Left lung (tissue), 4 donors: ENCODE measurements at regions not wholly inside any gene's neighbourhood (a gene's known extent, or its start where the extent isn't known, plus 50 kb on each side); places are given as distances from the start of the nearest gene placed in this dataset.

Source experiments
- ATAC-seq: fragments of 200-7000 bp; cut with Tn5 transposase; one replicate; pipeline ENCODE4 v1.9.1; 2020; ENCODE audit warnings: moderate library complexity
- DNase-seq, 4 donors: peaks; one replicate each; pipeline ENCODE4 v3.0.0-alpha.2; 2013 to 2020
- H3K27ac ChIP-seq, 2 donors: fragments of 200-600 bp; sonication (generic) in 1 of 2; one replicate each; pipeline versions ENCODE4 v1.5.0 to v1.8.0; 2020 to 2021
- H3K27me3 ChIP-seq, 2 donors: fragments of 200-600 bp; sonication (generic) in 1 of 2; one replicate each; pipeline versions ENCODE4 v1.5.0 to v1.8.0; 2020 to 2021
- H3K36me3 ChIP-seq, 2 donors: fragments of 200-600 bp; sonication (generic) in 1 of 2; one replicate each; pipeline versions ENCODE4 v1.5.0 to v1.8.0; 2020 to 2021
- H3K4me1 ChIP-seq, 2 donors: fragments of 200-600 bp; one replicate each; pipeline ENCODE4 v1.8.0; 2021
- H3K4me3 ChIP-seq, 2 donors: fragments of 200-600 bp; sonication (generic) in 1 of 2; one replicate each; pipeline versions ENCODE4 v1.5.0 to v1.8.0; 2020 to 2021; ENCODE audit warnings: mild to moderate bottlenecking in 1 of 2
- H3K9me3 ChIP-seq, 2 donors: fragments of 200-600 bp; sonication (generic) in 1 of 2; one replicate each; pipeline versions ENCODE4 v1.5.0 to v1.8.0; 2020 to 2021
- intact Hi-C, 2 donors: fragments of 100-400 bp; cut with DNase I; formaldehyde crosslinking; loops; one replicate each; pipeline versions ENCODE4 v1.11.2 to v1.14.2; 2022
- TF ChIP-seq, protein P1 (sequence below), 2 donors: fragments of 200-600 bp; sonication (generic) in 1 of 2; IDR thresholded peaks; one replicate each; pipeline versions ENCODE4 v1.5.0 to v1.8.0; 2021; ENCODE audit warnings: antibody characterized with exemption in 2 of 2
- donor health status: DM: no; HTN: yes; CAD: no.
- donor health status: DM: no; HTN: no; CAD: no.

DNA sequence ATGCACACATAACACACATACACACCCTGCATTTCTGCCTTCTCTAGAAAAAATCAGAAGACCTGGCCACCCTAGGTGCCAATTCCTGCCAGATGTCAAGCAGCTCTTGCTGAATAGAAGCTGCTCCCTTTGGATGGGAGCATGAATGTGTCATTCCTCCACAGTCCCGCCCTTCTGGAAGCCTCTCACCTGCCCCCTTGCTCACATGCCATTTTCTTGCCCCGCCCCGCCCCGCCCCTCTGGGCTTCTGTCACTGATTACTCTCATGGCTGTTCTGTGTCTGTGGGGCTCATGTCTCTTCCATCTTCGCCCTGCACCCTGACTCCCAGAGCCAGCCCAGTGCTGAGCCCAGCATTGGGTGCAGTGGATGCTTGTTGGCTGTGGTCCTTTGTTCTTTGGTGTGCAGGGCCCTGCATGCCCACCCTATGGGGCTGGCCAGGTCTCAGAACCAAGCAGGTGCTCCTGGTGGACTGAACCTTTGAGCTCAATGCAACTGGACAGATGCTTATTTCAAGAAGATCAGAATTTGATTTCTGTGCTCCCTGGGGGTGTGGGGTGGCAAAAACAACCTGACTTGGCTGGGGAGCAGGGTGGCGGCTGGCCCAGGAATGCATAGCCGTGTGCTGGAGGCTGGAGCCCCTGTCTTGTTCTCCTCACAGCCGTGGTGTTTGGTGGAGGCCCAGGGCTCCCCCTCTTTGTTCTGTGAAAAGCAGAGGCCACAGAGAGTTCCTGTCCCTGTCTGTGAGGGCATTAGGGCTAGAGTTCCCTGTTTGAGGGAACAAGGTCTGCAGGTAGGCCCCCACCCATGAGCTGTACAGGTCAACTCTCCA is 140.6 kb upstream of the GLI2 start:
- H3K4me1 ChIP-seq = peaks cover 0 to 2% of the 10 kb centered on the region in 2 donors
- DNase-seq (peak in 1 of 4 donors; percentile 68), ATAC-seq (peak; percentile 50)
- H3K4me3 ChIP-seq = no peak overlapping the region
- H3K36me3 ChIP-seq = no peaks in the 10 kb centered on the region
- H3K27me3 ChIP-seq = peaks cover 0 to 5% of the 10 kb centered on the region in 2 donors
- TF ChIP-seq, protein P1, sequence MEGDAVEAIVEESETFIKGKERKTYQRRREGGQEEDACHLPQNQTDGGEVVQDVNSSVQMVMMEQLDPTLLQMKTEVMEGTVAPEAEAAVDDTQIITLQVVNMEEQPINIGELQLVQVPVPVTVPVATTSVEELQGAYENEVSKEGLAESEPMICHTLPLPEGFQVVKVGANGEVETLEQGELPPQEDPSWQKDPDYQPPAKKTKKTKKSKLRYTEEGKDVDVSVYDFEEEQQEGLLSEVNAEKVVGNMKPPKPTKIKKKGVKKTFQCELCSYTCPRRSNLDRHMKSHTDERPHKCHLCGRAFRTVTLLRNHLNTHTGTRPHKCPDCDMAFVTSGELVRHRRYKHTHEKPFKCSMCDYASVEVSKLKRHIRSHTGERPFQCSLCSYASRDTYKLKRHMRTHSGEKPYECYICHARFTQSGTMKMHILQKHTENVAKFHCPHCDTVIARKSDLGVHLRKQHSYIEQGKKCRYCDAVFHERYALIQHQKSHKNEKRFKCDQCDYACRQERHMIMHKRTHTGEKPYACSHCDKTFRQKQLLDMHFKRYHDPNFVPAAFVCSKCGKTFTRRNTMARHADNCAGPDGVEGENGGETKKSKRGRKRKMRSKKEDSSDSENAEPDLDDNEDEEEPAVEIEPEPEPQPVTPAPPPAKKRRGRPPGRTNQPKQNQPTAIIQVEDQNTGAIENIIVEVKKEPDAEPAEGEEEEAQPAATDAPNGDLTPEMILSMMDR (IDR thresholded peaks at IDR 0.05) = no peak
- no peak overlapping the region for H3K27ac ChIP-seq
- no peaks in the 10 kb centered on the region for H3K9me3 ChIP-seq
- intact Hi-C loops = no loop called here

DNA sequence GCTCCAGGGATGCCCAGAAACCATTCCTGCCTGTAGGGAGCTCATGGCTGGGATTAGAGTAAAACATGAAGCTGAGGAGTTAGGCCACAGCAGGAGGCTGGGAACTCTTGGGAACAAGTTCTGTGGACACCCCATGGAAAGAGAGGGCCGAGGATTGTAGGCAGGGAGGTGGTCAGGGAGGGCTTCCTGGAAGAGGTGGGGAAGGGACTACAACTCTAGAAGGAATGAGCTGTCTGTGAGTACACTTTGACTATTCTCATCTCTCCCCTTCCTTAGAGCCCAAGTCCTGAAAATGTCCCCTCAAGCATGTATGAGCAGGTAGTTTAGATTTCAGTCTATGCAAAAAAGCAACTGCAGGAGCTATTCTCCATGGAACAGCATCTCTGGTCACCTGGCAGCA is 139.9 kb upstream of the GLI2 start:
- Histone ChIP-seq H3K4me3 (no peak overlapping the region), H3K27me3 (peaks cover 0 to 5% of the 10 kb centered on the region in 2 donors), H3K4me1 (no peaks in the 10 kb centered on the region), H3K36me3 (no peaks in the 10 kb centered on the region), H3K9me3 (no peaks in the 10 kb centered on the region), H3K27ac (no peak overlapping the region)
- ATAC-seq = no peak
- intact Hi-C loops = no loop called here
- DNase-seq = peak in 1 of 4 donors; percentile 10
- TF ChIP-seq, protein P1 (IDR thresholded peaks at IDR 0.05) = no peak

DNA sequence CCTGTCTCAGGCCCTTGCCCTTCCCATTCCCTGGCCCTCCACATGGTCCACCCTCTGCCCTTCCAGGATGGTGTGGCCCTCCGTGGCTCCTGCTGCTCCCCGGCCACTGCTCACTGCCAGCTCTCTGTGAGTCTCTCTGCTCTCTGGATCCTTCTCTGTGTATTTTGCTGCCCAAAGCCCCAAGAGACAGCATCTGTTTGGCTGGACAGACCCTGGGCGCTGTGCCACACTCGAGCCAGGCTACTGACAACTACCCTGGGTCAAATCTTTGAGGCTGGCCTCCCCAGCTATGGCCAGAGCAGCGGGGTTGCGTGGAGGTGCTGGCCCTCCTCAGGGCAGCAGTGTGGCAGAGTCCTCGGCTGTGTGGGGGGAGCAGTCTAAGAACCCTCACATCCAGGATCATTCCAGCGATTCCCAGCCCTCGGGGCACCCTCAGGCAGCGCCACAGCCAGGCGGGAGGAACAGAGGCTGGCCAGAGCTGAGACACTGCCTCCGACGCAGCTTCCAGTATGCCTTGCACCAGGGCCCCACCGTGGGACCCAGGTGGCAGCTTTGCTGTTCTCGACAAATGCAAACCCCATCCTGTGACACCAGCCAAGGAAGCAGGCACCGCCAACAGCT is 139.4 kb upstream of the GLI2 start:
- ATAC-seq (no peak), DNase-seq (peak in 1 of 4 donors; percentile 62)
- H3K27me3 ChIP-seq = peaks cover 0 to 5% of the 10 kb centered on the region in 2 donors
- intact Hi-C loops = no loop called here
- no peaks in the 10 kb centered on the region for H3K36me3 ChIP-seq
- H3K4me3 ChIP-seq = no peak overlapping the region
- H3K9me3 ChIP-seq = no peaks in the 10 kb centered on the region
- TF ChIP-seq, protein P1 (IDR thresholded peaks at IDR 0.05) = no peak
- H3K27ac ChIP-seq = no peak overlapping the region
- H3K4me1 ChIP-seq = no peaks in the 10 kb centered on the region

DNA sequence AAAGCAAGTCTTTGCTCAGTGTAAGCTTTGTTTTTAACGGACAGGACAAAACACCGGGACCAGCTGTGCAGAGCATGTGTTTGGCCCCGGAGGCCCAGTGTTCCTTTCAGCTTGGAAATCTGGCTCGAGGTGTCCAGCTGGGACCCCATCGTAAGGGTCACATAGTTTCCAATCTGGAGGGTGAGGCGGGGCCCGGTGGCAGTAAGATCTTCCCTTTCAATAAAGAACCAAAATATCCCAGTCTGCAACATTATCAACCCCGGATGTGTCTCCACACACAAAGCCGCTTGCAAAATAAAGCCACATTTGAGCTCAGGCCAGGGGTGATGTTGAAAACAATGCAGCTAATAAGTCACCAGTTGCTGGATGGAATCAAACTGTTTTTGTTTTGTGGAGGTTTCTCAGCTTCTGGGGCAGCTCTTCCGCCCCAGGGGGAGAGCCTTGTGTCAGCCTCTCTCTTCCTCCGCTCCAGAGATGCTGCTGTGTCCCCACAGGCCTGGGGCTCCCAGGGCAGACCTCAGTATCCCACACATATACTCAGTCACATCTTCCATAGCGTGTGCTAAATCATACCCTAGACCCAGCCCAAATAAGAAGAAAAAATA is 138.6 kb upstream of the GLI2 start:
- TF ChIP-seq, protein P1 (IDR thresholded peaks at IDR 0.05) = no peak
- H3K4me1 ChIP-seq = no peaks in the 10 kb centered on the region
- no peak overlapping the region for H3K27ac ChIP-seq
- peaks cover 0 to 5% of the 10 kb centered on the region in 2 donors for H3K27me3 ChIP-seq
- H3K36me3 ChIP-seq = no peaks in the 10 kb centered on the region
- intact Hi-C loops = no loop called here
- no peaks in the 10 kb centered on the region for H3K9me3 ChIP-seq
- no peak overlapping the region for H3K4me3 ChIP-seq
- DNase-seq (peak in 3 of 4 donors; percentile 28 to 84 (median 79)), ATAC-seq (peak; percentile 23)
